T-helper 17 cell (primary cell): ENCODE measurements at regions not wholly inside any gene's neighbourhood (a gene's known extent, or its start where the extent isn't known, plus 50 kb on each side); places are given as distances from the start of the nearest gene placed in this dataset.
"Not testable (repeated sequence)": the region's sequence is repeated elsewhere in the genome, so short reads cannot be mapped to it uniquely, and the experiment has no call there.

Experiments
- ATAC-seq: fragments of 150-1000 bp; cut with Tn5 transposase; 2 replicates; pipeline ENCODE4 v1.10.0; 2021; ENCODE audit warnings: mild to moderate bottlenecking, moderate library complexity
- DNase-seq, 3 donors: peaks; one replicate each; pipeline versions ENCODE4 v3.0.0 to v3.0.0-alpha.2; 2020 to 2021
- H3K9me3 ChIP-seq: one replicate; pipeline ENCODE4 v1.7.0; 2013; ENCODE audit warnings: low read length, mild to moderate bottlenecking; ENCODE audit not compliant: control insufficient read depth, poor library complexity, severe bottlenecking
- H3K27ac Mint-ChIP-seq: one replicate; pipeline ENCODE4 v1.8.0; 2022; ENCODE audit warnings: mild to moderate bottlenecking, moderate library complexity, mixed read lengths
- H3K27me3 Mint-ChIP-seq: one replicate; pipeline ENCODE4 v1.8.0; 2022; ENCODE audit warnings: mixed read lengths
- H3K36me3 Mint-ChIP-seq: one replicate; pipeline ENCODE4 v1.8.0; 2022; ENCODE audit warnings: low read depth, mixed read lengths
- H3K4me1 Mint-ChIP-seq: one replicate; pipeline ENCODE4 v1.8.0; 2022; ENCODE audit warnings: mild to moderate bottlenecking, mixed read lengths
- H3K4me3 Mint-ChIP-seq: one replicate; pipeline ENCODE4 v1.8.0; 2022; ENCODE audit warnings: mild to moderate bottlenecking, moderate library complexity, mixed read lengths

GRCh38 chr1:29797125-29797524 is 560.8 kb downstream of the PTPRU start:
- not testable (repeated sequence) for DNase-seq, H3K4me1 Mint-ChIP-seq, H3K9me3 ChIP-seq, H3K27ac Mint-ChIP-seq, H3K4me3 Mint-ChIP-seq, H3K36me3 Mint-ChIP-seq, ATAC-seq
- H3K27me3 Mint-ChIP-seq, result peaks cover 25% of the 10 kb centered on the region

GRCh38 chr1:29795965-29796364 is 559.6 kb downstream of the PTPRU start:
- not testable (repeated sequence) for H3K9me3 ChIP-seq, DNase-seq, H3K4me1 Mint-ChIP-seq, ATAC-seq, H3K36me3 Mint-ChIP-seq, H3K4me3 Mint-ChIP-seq, H3K27ac Mint-ChIP-seq
- H3K27me3 Mint-ChIP-seq, result peaks cover 17% of the 10 kb centered on the region

DNA sequence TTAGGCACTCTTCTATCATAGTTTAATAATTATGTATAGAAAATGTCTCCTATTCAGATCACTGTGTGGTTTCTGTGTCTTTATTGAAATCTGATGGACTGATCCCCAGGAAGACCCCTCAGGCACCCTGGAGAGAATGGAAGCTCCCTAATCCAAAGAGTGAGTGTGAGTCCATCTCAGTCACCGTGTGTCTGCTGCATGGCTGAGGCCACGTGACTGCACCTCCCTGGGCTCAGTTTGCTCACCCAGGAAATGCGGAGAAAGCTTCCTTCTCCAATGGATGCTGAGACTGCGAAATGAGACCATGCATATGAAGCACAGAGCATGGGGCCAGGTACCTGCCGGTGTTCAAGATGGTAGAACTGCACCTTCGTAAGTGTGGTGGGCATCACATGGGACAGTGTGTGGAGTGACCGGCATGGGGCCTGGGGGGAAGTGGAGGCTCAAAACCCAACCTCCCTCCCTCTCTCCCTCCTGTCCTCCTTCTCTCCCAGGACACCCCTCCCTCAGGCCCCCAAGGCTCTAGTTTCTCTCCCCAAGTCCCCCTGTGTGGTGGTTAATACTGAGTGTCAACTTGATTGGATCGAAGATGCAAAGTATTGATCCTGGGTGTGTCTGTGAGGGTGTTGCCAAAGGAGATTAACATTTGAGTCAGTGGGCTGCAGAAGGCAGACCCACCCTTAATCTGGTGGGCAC is 557.5 kb downstream of the PTPRU start:
- H3K9me3 ChIP-seq, result no peaks in the 10 kb centered on the region
- no peak for ATAC-seq
- Mint-ChIP-seq H3K27me3 (peaks cover 30% of the 10 kb centered on the region), H3K36me3 (peaks cover 2% of the 10 kb centered on the region), H3K4me3 (no peak overlapping the region), H3K27ac (no peak overlapping the region), H3K4me1 (peaks cover 2% of the 10 kb centered on the region)
- no peak for DNase-seq

GRCh38 chr1:29793101-29793546 is 556.8 kb downstream of the PTPRU start:
- no peak overlapping the region for H3K27ac Mint-ChIP-seq
- peaks cover 2% of the 10 kb centered on the region for H3K36me3 Mint-ChIP-seq
- no peak overlapping the region for H3K4me3 Mint-ChIP-seq
- peaks cover 36% of the 10 kb centered on the region for H3K27me3 Mint-ChIP-seq
- H3K9me3 ChIP-seq, result no peaks in the 10 kb centered on the region
- H3K4me1 Mint-ChIP-seq, result peaks cover 2% of the 10 kb centered on the region
- ATAC-seq (no peak), DNase-seq (peak in 1 of 3 donors; percentile 47)

GRCh38 chr1:29789910-29790247 is 553.6 kb downstream of the PTPRU start:
- H3K27me3 Mint-ChIP-seq, result peaks cover 62% of the 10 kb centered on the region
- no peak for DNase-seq
- H3K9me3 ChIP-seq, result no peaks in the 10 kb centered on the region
- H3K27ac Mint-ChIP-seq, result no peak overlapping the region
- no peak overlapping the region for H3K4me3 Mint-ChIP-seq
- H3K4me1 Mint-ChIP-seq, result peaks cover 2% of the 10 kb centered on the region
- no peak for ATAC-seq
- H3K36me3 Mint-ChIP-seq, result peaks cover 2% of the 10 kb centered on the region

- Mint-ChIP-seq H3K27me3 (peaks cover 67% of the 10 kb centered on the region), H3K4me1 (peaks cover 2% of the 10 kb centered on the region), H3K4me3 (no peak overlapping the region), H3K36me3 (peaks cover 2% of the 10 kb centered on the region), H3K27ac (no peak overlapping the region)
- no peaks in the 10 kb centered on the region for H3K9me3 ChIP-seq
- DNase-seq (no peak), ATAC-seq (no peak)
These were observed 553.0 kb downstream of the PTPRU start for GRCh38 chr1:29789221-29789909.

GRCh38 chr1:29786791-29787732 is 550.7 kb downstream of the PTPRU start:
- Mint-ChIP-seq H3K27ac (no peak overlapping the region), H3K4me3 (no peak overlapping the region), H3K27me3 (peaks cover 61% of the 10 kb centered on the region), H3K36me3 (peaks cover 2% of the 10 kb centered on the region), H3K4me1 (peaks cover 2% of the 10 kb centered on the region)
- H3K9me3 ChIP-seq, result no peaks in the 10 kb centered on the region
- ATAC-seq, result no peak
- DNase-seq, result no peak

GRCh38 chr1:29786195-29786594 is 549.9 kb downstream of the PTPRU start:
- Mint-ChIP-seq H3K27me3 (peaks cover 66% of the 10 kb centered on the region), H3K4me1 (peaks cover 2% of the 10 kb centered on the region), H3K27ac (no peak overlapping the region), H3K4me3 (no peak overlapping the region), H3K36me3 (peaks cover 2% of the 10 kb centered on the region)
- DNase-seq, result no peak
- ATAC-seq, result no peak
- no peaks in the 10 kb centered on the region for H3K9me3 ChIP-seq

DNA sequence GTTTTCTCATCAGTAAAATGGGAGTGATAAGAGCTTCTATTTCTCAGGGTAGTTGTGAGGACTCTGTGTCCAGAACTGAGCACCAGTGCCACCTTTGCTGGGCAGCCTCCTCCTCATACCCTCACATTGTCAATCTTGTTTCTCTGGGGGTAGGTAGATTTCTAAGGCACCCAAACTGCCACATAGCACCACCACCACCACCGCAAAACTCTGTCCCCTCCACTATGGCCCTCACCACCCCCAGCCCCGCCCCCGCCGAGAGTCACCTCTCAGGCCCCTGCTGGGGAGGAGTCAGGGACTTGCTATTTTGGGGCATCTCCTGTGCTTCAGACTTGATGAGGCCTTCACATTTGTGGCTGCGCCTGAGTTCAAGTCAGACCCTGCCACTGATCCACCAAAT is 549.2 kb downstream of the PTPRU start:
- no peak for DNase-seq

GRCh38 chr1:29785137-29785527 is 548.8 kb downstream of the PTPRU start:
- Mint-ChIP-seq H3K4me1 (peaks cover under 1% of the 10 kb centered on the region), H3K36me3 (peaks cover 3% of the 10 kb centered on the region), H3K27me3 (peaks cover 63% of the 10 kb centered on the region), H3K4me3 (no peak overlapping the region), H3K27ac (no peak overlapping the region)
- H3K9me3 ChIP-seq, result no peaks in the 10 kb centered on the region
- no peak for ATAC-seq
- no peak for DNase-seq

More for the DNA sequence above, 549.2 kb downstream of the PTPRU start:
- Mint-ChIP-seq H3K27me3 (peaks cover 66% of the 10 kb centered on the region), H3K27ac (no peak overlapping the region), H3K4me1 (peaks cover 2% of the 10 kb centered on the region), H3K36me3 (peaks cover 3% of the 10 kb centered on the region), H3K4me3 (no peak overlapping the region)
- ATAC-seq, result no peak
- no peaks in the 10 kb centered on the region for H3K9me3 ChIP-seq

DNA sequence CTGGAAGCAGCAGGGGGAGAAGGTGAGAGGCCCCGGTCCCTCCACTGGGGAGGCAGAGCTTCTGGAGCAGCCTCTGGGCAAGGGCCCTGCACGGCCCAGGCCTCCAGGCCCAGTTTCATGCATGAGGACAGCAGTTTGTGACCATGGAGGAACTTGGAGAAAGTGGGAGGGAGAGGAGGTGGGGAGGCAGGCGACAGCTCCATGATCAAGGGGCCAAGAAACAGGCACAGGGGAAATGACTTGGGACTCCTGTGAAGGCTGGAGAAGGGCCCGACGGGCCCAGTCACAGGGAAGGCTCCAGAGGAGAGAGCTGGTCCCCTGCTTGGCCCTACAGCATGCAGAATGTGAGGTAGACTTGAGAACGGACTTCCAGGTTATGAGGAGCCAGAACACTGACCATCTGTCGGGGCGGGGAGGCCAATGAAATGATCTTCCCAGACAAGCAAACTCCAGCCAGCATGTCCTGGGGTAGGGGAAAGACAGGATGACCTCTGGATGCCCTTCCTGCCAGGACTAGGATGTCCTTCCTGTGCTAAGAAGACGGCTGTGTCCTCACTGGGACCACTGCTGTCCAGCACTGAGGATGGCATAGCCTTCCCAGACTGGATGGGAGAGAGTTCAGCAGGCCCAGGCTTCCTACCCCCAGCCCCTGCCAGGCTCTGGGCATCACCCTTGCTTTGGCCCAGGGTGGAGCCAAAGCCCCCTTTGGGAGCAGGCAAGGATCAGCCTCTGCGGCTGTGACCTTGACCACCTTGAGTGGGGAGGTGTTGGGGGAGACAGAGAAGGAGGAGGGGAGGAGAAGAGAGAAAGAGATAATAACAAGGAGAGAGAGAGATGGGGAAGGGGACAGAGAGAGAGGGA is 548.2 kb downstream of the PTPRU start:
- ATAC-seq, result no peak
- peaks cover 58% of the 10 kb centered on the region for H3K27me3 Mint-ChIP-seq
- DNase-seq, result no peak
- no peak overlapping the region for H3K4me3 Mint-ChIP-seq
- peaks cover 3% of the 10 kb centered on the region for H3K36me3 Mint-ChIP-seq
- H3K27ac Mint-ChIP-seq, result no peak overlapping the region
- H3K4me1 Mint-ChIP-seq, result no peaks in the 10 kb centered on the region
- no peaks in the 10 kb centered on the region for H3K9me3 ChIP-seq

GRCh38 chr1:29783508-29784275 is 547.4 kb downstream of the PTPRU start:
- Mint-ChIP-seq H3K36me3 (peaks cover 3% of the 10 kb centered on the region), H3K27me3 (peaks cover 59% of the 10 kb centered on the region), H3K27ac (no peak overlapping the region), H3K4me1 (no peaks in the 10 kb centered on the region), H3K4me3 (no peak overlapping the region)
- ATAC-seq (no peak), DNase-seq (no peak)
- no peaks in the 10 kb centered on the region for H3K9me3 ChIP-seq
